Epithelial cell of proximal tubule (primary cell): ENCODE measurements at regions not wholly inside any gene's neighbourhood (a gene's known extent, or its start where the extent isn't known, plus 50 kb on each side); places are given as distances from the start of the nearest gene placed in this dataset.

ENCODE experiments used
- DNase-seq: peaks from one replicate; pipeline ENCODE4 v3.0.0-alpha.2; 2011; ENCODE audit warnings: low read depth
- H3K4me3 ChIP-seq: 2 replicates; pipeline ENCODE4 v1.5.1; 2011; ENCODE audit warnings: low read depth, mild to moderate bottlenecking, low read length
- CTCF ChIP-seq: conservative IDR thresholded peaks from 2 replicates; pipeline ENCODE4 v1.5.1; 2012; ENCODE audit warnings: low read depth, mild to moderate bottlenecking, low read length

- H3K4me3 ChIP-seq, result no peak overlapping the region
- no peak for DNase-seq
- TF ChIP-seq CTCF, result no peak
Observed at GRCh38 chr6:156344491-156344890, 432.7 kb upstream of the ARID1B start.

DNA sequence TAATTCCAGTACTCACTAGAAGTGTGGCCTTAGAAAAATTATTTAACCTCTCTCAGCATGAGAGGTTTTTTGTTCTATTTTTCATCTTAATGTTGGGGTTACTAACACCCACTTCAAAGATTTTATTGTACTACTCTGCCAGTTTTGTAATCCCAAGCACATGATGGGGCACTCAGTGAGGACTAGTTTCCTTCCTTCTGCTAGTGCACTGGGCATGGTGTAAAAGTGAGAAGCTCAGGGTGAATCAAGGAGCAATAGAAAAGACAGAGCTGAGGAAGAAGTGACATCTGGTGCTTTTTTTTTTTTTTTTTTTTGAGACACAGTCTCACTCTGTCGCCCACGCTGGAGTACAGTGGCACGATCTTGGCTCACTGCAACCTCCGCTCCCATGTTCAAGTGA lies 439.4 kb upstream of the ARID1B start:
- H3K4me3 ChIP-seq, result no peak overlapping the region
- no peak for DNase-seq
- no peak for TF ChIP-seq CTCF

GRCh38 chr6:156336733-156337132 lies 440.4 kb upstream of the ARID1B start:
- H3K4me3 ChIP-seq, result no peak overlapping the region
- no peak for TF ChIP-seq CTCF
- DNase-seq, result no peak

GRCh38 chr6:156336089-156336488 lies 441.1 kb upstream of the ARID1B start:
- TF ChIP-seq CTCF, result no peak
- DNase-seq, result no peak
- no peak overlapping the region for H3K4me3 ChIP-seq

DNA sequence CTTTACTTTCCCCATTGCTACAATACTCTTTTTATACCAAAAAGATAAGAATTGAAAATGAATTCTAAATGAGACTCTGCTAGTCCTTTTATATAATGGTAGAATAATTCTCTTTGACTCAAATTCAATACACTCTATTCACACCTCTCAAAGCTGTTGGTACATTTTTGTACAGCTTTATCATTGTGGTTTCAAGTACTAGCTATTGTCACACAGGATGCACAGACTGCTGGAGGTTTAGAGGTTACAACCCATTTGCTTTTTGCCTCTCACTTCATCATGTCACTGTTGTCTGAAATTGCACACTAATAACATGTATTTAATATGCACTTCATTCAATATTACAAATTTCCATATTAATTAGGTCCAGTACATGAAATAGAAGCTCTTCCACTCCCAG lies 442.2 kb upstream of the ARID1B start:
- no peak for TF ChIP-seq CTCF
- no peak for DNase-seq
- H3K4me3 ChIP-seq, result no peak overlapping the region

DNA sequence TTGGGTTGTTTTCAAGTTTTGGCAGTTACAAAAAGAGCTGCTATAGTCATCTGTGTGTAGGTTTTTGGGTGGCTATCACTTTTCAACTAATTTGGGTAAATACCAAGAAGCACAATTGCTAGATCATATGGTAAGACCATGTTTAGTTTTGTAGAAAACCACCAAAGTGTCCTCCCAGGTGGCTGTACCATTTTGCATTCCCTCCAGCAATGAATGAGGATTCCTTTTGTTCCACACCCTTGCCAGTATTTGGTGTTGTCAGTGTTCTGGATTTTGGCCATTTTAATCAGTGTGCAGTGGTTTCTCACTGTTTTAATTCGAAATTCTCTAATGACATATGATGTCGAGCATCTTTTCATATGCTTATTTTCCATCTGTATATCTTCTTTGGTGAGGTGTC lies 457.5 kb upstream of the ARID1B start:
- DNase-seq, result no peak

More for the DNA sequence above, 457.5 kb upstream of the ARID1B start:
- TF ChIP-seq CTCF, result no peak
- H3K4me3 ChIP-seq, result no peak overlapping the region
